ENCODE measurements at regions not wholly inside any gene's neighbourhood (a gene's known extent, or its start where the extent isn't known, plus 50 kb on each side); places are given as distances from the start of the nearest gene placed in this dataset.

DNA sequence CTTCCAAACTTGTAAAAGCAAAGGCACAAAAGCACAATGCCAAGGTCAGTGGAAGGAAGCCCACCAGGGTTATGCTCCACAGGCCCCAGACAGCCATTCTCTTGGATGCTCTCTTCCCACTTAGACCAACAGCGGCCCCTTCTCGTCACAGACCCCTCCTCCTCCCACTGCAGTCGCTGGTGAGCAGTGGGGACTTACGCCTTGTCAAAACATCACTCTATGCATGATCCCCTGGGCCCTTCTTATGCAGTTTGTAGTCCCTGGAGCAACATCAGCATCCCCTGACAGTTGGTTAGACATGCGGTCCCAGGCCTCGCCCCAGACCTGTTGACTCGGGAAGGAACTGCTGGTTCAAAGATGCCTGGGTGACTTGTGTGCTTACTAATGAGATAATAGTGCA lies 376.0 kb upstream of the KLHL29 start:
- no peak for DNase-seq (ENCODE audit: extremely low read depth, insufficient read length)
- H3K4me3 ChIP-seq (replicated peaks; ENCODE audit: low read depth, low read length), result no peak overlapping the region
- no peaks in the 10 kb centered on the region for H3K27me3 ChIP-seq (replicated peaks; ENCODE audit: control insufficient read depth, insufficient read depth, low read length)
- TF ChIP-seq CTCF (IDR thresholded peaks at IDR 0.05; ENCODE audit: insufficient read depth, low read length, poor library complexity, severe bottlenecking), result no peak
- no peaks in the 10 kb centered on the region for H3K36me3 ChIP-seq (ENCODE audit: control insufficient read depth, insufficient read depth, low read length)

- no peaks in the 10 kb centered on the region for H3K27me3 ChIP-seq (replicated peaks; ENCODE audit: control insufficient read depth, insufficient read depth, low read length)
- TF ChIP-seq CTCF (IDR thresholded peaks at IDR 0.05; ENCODE audit: insufficient read depth, low read length, poor library complexity, severe bottlenecking), result no peak
- H3K4me3 ChIP-seq (replicated peaks; ENCODE audit: low read depth, low read length), result no peak overlapping the region
- no peaks in the 10 kb centered on the region for H3K36me3 ChIP-seq (ENCODE audit: control insufficient read depth, insufficient read depth, low read length)
- DNase-seq (ENCODE audit: extremely low read depth, insufficient read length), result no peak
Observed at GRCh38 chr2:23009545-23010149, 375.3 kb upstream of the KLHL29 start.

- no peak for TF ChIP-seq CTCF (IDR thresholded peaks at IDR 0.05; ENCODE audit: insufficient read depth, low read length, poor library complexity, severe bottlenecking)
- H3K36me3 ChIP-seq (ENCODE audit: control insufficient read depth, insufficient read depth, low read length), result no peaks in the 10 kb centered on the region
- no peak overlapping the region for H3K4me3 ChIP-seq (replicated peaks; ENCODE audit: low read depth, low read length)
- DNase-seq (ENCODE audit: extremely low read depth, insufficient read length), result no peak
- H3K27me3 ChIP-seq (replicated peaks; ENCODE audit: control insufficient read depth, insufficient read depth, low read length), result no peaks in the 10 kb centered on the region; the same call in 1 of the 2 replicates
Observed at GRCh38 chr2:23012499-23012898, 372.5 kb upstream of the KLHL29 start.

GRCh38 chr2:23015651-23016200 lies 369.3 kb upstream of the KLHL29 start:
- no peak overlapping the region for H3K4me3 ChIP-seq (replicated peaks; ENCODE audit: low read depth, low read length)
- no peaks in the 10 kb centered on the region for H3K36me3 ChIP-seq (ENCODE audit: control insufficient read depth, insufficient read depth, low read length)
- DNase-seq (ENCODE audit: extremely low read depth, insufficient read length), result no peak
- no peak for TF ChIP-seq CTCF (IDR thresholded peaks at IDR 0.05; ENCODE audit: insufficient read depth, low read length, poor library complexity, severe bottlenecking)
- no peaks in the 10 kb centered on the region; the same call in 1 of the 2 replicates for H3K27me3 ChIP-seq (replicated peaks; ENCODE audit: control insufficient read depth, insufficient read depth, low read length)

GRCh38 chr2:23019476-23019875 lies 365.5 kb upstream of the KLHL29 start:
- H3K36me3 ChIP-seq (ENCODE audit: control insufficient read depth, insufficient read depth, low read length), result no peaks in the 10 kb centered on the region
- H3K27me3 ChIP-seq (replicated peaks; ENCODE audit: control insufficient read depth, insufficient read depth, low read length), result no peaks in the 10 kb centered on the region; the same call in none of the 2 replicates
- H3K4me3 ChIP-seq (replicated peaks; ENCODE audit: low read depth, low read length), result no peak overlapping the region
- no peak for DNase-seq (ENCODE audit: extremely low read depth, insufficient read length)
- no peak for TF ChIP-seq CTCF (IDR thresholded peaks at IDR 0.05; ENCODE audit: insufficient read depth, low read length, poor library complexity, severe bottlenecking)
